HG03469 (cell line): ENCODE measurements at regions not wholly inside any gene's neighbourhood (a gene's known extent, or its start where the extent isn't known, plus 50 kb on each side); places are given as distances from the start of the nearest gene placed in this dataset.
"Not testable (repeated sequence)": the region's sequence is repeated elsewhere in the genome, so short reads cannot be mapped to it uniquely, and the experiment has no call there.

Source experiments
- ATAC-seq: cut with Tn5 transposase; IDR thresholded peaks from one replicate; pipeline ENCODE4 v1.9.1; 2021; ENCODE audit warnings: mild to moderate bottlenecking, moderate library complexity, moderate number of reproducible peaks; ENCODE audit not compliant: unreplicated experiment

- no peak for ATAC-seq
Observed at GRCh38 chr3:177792311-177793030, 595.2 kb upstream of the TBL1XR1 start.

DNA sequence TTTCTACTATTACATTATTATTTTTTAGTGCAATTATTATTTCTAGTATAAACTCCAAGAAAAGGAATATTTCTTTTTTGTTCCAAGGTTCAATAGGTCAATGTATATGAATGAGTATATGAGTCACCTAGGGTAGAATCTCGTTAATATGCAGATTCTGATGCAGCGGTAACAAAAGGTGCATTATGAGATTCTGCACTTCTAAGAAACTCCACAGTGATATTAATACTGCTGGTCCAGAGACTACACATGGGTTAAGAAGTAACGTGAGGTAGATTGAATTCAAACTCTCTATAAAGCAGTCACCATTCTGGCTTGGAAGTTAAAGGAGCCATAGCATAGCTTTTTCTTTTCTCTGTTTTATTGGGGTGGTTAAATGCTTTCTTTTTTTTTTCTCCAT lies 596.2 kb upstream of the TBL1XR1 start:
- no peak for ATAC-seq

DNA sequence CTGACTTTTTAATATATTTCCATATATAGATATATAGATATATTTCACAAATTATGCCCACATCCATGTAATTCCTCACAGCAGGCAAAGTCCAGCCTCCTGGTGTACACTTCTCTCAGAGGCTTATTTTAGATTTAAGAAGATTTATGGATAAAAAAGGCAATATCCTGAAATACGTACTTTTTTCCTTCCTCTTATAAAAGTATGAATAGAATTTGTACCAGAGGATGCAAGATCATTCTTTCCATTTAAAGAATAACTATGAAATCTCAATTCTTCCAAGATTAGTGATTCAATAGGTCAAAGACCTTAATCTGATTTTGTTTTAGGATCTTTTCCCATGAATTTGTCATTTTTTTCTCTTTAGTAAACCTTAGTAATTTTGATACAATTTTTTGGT lies 597.9 kb upstream of the TBL1XR1 start:
- ATAC-seq, result no peak

GRCh38 chr3:177795859-177796258 lies 598.6 kb upstream of the TBL1XR1 start:
- ATAC-seq, result no peak

- ATAC-seq, result not testable (repeated sequence)
Observed at GRCh38 chr3:177800147-177800546, 602.9 kb upstream of the TBL1XR1 start.

DNA sequence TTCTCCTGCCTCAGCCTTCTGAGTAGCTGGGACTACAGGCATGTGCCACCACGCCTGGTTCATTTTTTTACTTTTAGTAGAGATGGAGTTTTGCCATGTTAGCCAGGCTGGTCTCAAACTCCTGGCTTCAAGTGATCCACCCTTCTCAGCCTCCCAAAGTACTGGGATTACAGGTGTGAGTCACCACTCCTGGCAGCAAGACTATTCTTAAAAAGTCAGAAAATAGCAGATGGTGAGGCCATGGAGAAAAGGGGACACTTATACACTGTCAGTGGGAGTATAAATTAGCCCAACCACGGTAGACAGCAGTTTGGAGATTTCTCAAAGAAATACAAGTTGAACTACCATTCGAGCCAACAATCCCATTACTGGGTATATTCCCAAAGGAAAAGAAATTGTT lies 603.3 kb upstream of the TBL1XR1 start:
- no peak for ATAC-seq

- no peak for ATAC-seq
Observed at GRCh38 chr3:177802151-177802900, 605.0 kb upstream of the TBL1XR1 start.

GRCh38 chr3:177803500-177803899 lies 606.2 kb upstream of the TBL1XR1 start:
- ATAC-seq, result no peak

- no peak for ATAC-seq
Observed at GRCh38 chr3:177804032-177804431, 606.8 kb upstream of the TBL1XR1 start.

- no peak for ATAC-seq
Observed at GRCh38 chr3:177804646-177805045, 607.4 kb upstream of the TBL1XR1 start.

DNA sequence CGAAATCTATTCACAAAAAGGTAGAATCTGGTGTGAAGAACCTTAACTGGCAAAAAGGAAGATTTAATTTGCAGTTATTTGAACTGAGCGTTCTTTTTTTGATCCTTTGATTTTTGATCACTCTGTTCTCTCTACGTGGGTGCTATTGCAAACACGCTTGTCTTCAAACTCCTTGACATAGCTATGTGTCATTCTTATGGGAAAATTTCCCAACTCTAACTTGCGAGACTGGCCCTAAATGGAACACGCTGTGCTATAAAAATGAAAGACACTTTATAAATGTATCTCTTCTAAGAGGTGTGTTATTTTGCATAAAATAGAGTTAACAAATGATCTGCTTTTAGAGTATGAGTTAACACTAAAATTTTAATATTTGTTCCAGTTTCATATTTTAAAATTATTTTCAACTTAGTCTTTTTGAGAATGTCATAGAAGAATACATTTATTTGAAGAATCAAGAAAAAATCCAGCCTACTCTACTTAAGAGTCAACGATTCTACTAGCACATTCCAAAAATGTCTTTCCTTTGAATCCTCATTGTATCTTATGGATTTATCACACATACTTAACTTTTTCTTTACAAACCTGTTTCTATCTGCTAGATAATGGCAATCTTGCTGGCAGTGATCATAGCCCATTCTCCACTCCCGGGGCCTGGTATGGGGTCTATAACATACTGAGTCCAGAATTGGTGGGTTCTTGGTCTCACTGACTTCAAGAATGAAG lies 610.0 kb upstream of the TBL1XR1 start:
- no peak for ATAC-seq

- ATAC-seq, result not testable (repeated sequence)
Observed at GRCh38 chr3:177808928-177809478, 611.7 kb upstream of the TBL1XR1 start.

DNA sequence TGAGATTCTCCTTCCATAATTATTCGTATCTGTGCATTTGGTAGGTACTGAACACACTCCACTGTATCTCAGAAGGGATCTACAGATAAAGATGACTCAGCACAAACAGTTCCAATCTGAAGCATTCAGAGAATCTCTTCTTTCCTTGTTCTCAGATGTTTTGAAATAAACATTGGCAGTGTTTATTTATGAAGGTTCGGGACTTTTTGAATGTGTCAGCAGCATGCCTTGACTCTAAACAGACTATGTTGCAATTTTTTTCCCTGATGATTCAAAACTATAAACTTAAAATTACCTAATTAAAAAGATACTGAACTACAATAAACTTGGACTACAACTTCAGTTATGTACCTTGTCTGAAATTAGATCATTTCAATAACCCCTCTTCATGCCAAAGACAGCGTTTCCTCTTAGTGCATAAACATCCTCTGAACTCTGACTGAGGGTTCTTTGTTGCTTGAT lies 612.9 kb upstream of the TBL1XR1 start:
- ATAC-seq, result no peak

GRCh38 chr3:177811112-177811511 lies 613.8 kb upstream of the TBL1XR1 start:
- peak; percentile 68 for ATAC-seq

GRCh38 chr3:177811835-177812234 lies 614.6 kb upstream of the TBL1XR1 start:
- no peak for ATAC-seq

DNA sequence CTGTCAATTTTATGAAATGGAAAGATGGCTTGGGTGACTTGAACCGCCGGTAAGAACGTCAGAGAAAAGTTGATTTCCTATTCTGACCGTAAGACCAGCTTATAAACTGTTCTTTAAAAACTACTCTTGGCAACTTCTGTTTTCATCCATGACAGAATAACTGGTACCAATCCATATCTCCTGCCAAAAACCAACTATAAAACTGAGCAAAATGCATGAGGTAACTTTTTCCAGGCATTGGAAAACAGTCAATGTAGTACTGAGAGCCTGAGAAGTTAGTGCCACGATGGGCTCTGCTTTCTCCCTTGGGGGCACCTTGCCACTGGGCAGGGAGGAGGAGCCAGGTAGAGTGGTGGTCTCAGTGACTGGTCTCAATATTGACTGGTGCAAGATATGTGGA lies 615.2 kb upstream of the TBL1XR1 start:
- ATAC-seq, result no peak

- no peak for ATAC-seq
Observed at GRCh38 chr3:177813322-177813721, 616.0 kb upstream of the TBL1XR1 start.

DNA sequence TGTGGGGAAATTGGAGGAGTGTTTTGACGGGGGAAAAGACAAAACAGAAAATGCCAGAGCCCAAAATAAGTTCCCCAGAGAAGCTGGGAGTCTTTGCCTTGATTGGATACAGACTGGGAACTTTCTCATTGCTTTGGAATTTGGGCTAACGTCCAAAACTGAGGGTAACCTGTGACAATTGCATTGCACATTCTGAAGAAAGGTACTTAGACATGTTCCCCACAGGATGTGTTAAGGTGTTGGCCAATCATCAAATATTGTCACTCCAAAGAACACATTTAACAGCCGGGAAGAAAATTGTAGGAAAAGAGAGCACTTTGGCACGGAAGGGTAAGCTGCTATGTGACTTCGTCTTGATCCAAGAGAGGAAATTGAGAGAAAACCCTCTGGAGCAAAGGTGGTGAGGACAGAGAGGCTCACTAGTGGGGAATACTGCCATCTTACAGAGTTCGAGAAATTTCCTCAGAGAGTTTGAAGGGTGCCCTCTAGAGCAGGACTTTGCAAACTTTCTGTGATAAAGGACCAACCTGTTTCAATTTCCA lies 619.5 kb upstream of the TBL1XR1 start:
- ATAC-seq, result no peak

- ATAC-seq, result no peak
Observed at GRCh38 chr3:177817751-177818150, 620.5 kb upstream of the TBL1XR1 start.

DNA sequence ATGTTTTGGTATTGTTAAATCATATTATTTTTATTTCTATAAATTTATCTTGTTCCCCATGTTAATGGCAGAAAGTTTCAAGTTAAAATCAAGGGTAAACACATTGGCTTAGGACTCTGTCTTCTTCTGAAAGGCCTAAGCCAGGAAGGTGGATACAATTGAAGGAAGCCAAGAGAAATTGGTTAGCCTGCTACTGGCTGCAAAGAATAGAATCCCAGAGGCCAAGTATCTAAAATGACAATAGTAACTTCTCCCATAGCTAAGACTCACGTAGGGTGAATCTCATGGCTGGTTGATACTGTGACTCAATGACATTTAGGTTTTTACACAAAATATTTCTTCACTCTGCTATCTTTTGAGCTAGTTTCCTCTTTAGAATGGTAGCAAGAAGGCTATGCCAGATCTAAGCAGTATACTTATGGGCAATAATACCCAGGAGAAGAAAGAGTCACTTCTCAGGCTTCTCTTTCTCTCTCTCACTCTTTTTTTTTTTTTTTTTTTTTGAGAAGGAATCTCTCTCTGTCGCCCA lies 621.5 kb upstream of the TBL1XR1 start:
- ATAC-seq, result no peak
